AG04450 (cell line): ENCODE measurements at regions not wholly inside any gene's neighbourhood (a gene's known extent, or its start where the extent isn't known, plus 50 kb on each side); places are given as distances from the start of the nearest gene placed in this dataset.

Experiments used
- CTCF ChIA-PET: fragments of 300-600, 350-600 bp; formaldehyde crosslinking; extraction: SDS; loops from one replicate; lab custom pipeline; 2022; ENCODE audit warnings: antibody characterized with exemption, inconsistent platforms; lab: Charles Lee
- POLR2A ChIA-PET: fragments of 350-600 bp; formaldehyde crosslinking; extraction: SDS; loops from one replicate; lab custom pipeline; 2021; ENCODE audit warnings: antibody characterized with exemption, inconsistent platforms; lab: Yijun Ruan, JAX
- DNase-seq: peaks from one replicate; pipeline ENCODE4 v3.0.0-alpha.2; 2011; ENCODE audit warnings: low read depth, low spot score
- H3K27ac ChIP-seq: one replicate; pipeline ENCODE4 v1.5.1; 2012; ENCODE audit warnings: low read depth, low read length, control low read depth
- H3K27me3 ChIP-seq: one replicate; pipeline ENCODE4 v1.6.0; 2012; ENCODE audit warnings: low read length; ENCODE audit not compliant: control insufficient read depth, insufficient read depth
- H3K4me3 ChIP-seq: 2 replicates; pipeline ENCODE4 v1.5.1; 2011; ENCODE audit warnings: mild to moderate bottlenecking, low read depth, low read length, control low read depth
- H3K9me3 ChIP-seq: 2 replicates; pipeline ENCODE4 v1.5.1; 2012; ENCODE audit warnings: low read length; ENCODE audit not compliant: control insufficient read depth, insufficient read depth
- TF ChIP-seq, protein P1 (sequence below): IDR thresholded peaks from 2 replicates; pipeline ENCODE4 v1.5.1; 2011; ENCODE audit warnings: low read depth, low read length, control low read depth, inconsistent platforms

DNA sequence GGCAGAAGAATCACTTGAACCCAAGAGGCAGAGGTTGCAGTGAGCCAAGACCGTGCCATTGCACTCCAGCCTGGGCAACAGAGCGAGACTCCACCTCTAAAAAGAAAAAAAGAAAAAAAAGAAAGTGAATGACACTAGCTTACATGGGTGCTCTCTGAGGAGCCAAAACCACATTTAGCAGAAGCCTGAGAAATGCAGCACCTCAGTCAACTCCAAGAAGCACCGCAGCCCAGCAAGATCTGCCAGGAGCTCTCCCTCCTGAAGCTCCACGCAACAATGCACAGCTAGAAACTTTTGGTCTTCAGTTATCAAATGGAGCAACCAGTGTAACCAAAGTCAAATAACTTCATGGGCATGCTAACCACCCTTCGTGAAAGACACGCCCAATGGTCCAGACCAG lies 229.1 kb downstream of the SETD4 start:
- Histone ChIP-seq H3K9me3 (no peaks in the 10 kb centered on the region), H3K27ac (no peak overlapping the region), H3K4me3 (no peak overlapping the region), H3K27me3 (no peaks in the 10 kb centered on the region)
- TF ChIP-seq, protein P1, sequence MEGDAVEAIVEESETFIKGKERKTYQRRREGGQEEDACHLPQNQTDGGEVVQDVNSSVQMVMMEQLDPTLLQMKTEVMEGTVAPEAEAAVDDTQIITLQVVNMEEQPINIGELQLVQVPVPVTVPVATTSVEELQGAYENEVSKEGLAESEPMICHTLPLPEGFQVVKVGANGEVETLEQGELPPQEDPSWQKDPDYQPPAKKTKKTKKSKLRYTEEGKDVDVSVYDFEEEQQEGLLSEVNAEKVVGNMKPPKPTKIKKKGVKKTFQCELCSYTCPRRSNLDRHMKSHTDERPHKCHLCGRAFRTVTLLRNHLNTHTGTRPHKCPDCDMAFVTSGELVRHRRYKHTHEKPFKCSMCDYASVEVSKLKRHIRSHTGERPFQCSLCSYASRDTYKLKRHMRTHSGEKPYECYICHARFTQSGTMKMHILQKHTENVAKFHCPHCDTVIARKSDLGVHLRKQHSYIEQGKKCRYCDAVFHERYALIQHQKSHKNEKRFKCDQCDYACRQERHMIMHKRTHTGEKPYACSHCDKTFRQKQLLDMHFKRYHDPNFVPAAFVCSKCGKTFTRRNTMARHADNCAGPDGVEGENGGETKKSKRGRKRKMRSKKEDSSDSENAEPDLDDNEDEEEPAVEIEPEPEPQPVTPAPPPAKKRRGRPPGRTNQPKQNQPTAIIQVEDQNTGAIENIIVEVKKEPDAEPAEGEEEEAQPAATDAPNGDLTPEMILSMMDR, result no peak
- POLR2A ChIA-PET, result no interaction called here
- CTCF ChIA-PET, result no interaction called here
- no peak for DNase-seq

- ChIA-PET POLR2A (no interaction called here), CTCF (interaction anchor here (1.6 kb wide), 1 partner anchor 11 kb away, joined by 8 read pairs; no protein-coding TSS in a partner anchor)
- no peaks in the 10 kb centered on the region for H3K9me3 ChIP-seq
- TF ChIP-seq, protein P1, result no peak
- DNase-seq, result no peak
- H3K27ac ChIP-seq, result no peak overlapping the region
- no peaks in the 10 kb centered on the region for H3K27me3 ChIP-seq
- no peak overlapping the region for H3K4me3 ChIP-seq
These were observed 231.3 kb downstream of the SETD4 start for GRCh38 chr21:35829067-35829466.

- no peaks in the 10 kb centered on the region for H3K27me3 ChIP-seq
- CTCF ChIA-PET, result interaction anchor here (1.6 kb wide), 1 partner anchor 12 kb away, joined by 8 read pairs; no protein-coding TSS in a partner anchor
- POLR2A ChIA-PET, result no interaction called here
- no peak overlapping the region for H3K4me3 ChIP-seq
- TF ChIP-seq, protein P1, result no peak
- DNase-seq, result no peak
- no peaks in the 10 kb centered on the region for H3K9me3 ChIP-seq
- no peak overlapping the region for H3K27ac ChIP-seq
These were observed 232.2 kb downstream of the SETD4 start for GRCh38 chr21:35828161-35828560.

DNA sequence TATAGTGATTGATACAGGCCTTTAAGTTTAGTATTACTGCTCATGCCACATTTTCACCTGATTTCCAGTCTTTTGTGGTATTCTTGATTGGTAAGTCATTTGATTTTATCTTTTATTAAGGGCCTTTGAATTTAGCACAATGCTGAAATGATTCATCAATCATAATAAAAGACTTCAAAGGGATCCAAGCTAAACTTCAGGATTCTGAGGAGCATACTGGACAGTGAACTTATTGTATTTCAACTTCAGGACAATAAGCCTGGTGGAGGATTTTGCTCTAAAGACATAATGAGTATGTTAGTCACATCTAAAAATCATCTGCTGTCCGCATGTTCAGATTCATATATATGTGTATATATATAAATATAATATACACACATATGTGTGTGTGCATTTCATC lies 233.3 kb downstream of the SETD4 start:
- H3K27ac ChIP-seq, result no peak overlapping the region
- POLR2A ChIA-PET, result no interaction called here
- TF ChIP-seq, protein P1, result no peak
- no peak for DNase-seq
- H3K9me3 ChIP-seq, result no peaks in the 10 kb centered on the region
- H3K27me3 ChIP-seq, result no peaks in the 10 kb centered on the region
- CTCF ChIA-PET, result no interaction called here
- no peak overlapping the region for H3K4me3 ChIP-seq

GRCh38 chr21:35825370-35826353 lies 234.7 kb downstream of the SETD4 start:
- no peak for DNase-seq

More at GRCh38 chr21:35825370-35826353, 234.7 kb downstream of the SETD4 start:
- no peaks in the 10 kb centered on the region for H3K27me3 ChIP-seq
- ChIA-PET POLR2A (no interaction called here), CTCF (interaction anchor here (0.6 kb wide), 1 partner anchor 14 kb away, joined by 3 read pairs; no protein-coding TSS in a partner anchor)
- TF ChIP-seq, protein P1, result no peak
- H3K27ac ChIP-seq, result no peak overlapping the region
- no peak overlapping the region for H3K4me3 ChIP-seq
- no peaks in the 10 kb centered on the region for H3K9me3 ChIP-seq
